Liver (tissue), 8 donors: ENCODE measurements at regions not wholly inside any gene's neighbourhood (a gene's known extent, or its start where the extent isn't known, plus 50 kb on each side); places are given as distances from the start of the nearest gene placed in this dataset.

Source experiments
- DNase-seq: peaks from one replicate; pipeline ENCODE4 v3.0.0-alpha.2; 2017; ENCODE audit warnings: low spot score
- H3K27ac ChIP-seq, 2 donors: one replicate each; pipeline ENCODE4 v1.7.0; 2013; ENCODE audit warnings: inconsistent platforms in 2 of 2, low read length in 2 of 2, control low read depth in 1 of 2, low read depth in 1 of 2, mild to moderate bottlenecking in 1 of 2
- H3K27me3 ChIP-seq, 4 donors: one replicate each; pipeline versions ENCODE4 v1.6.1 to v1.7.0; 2013; ENCODE audit warnings: low read length in 3 of 4, inconsistent platforms in 1 of 4, mild to moderate bottlenecking in 1 of 4, moderate library complexity in 1 of 4; ENCODE audit not compliant: control insufficient read depth in 4 of 4, insufficient read depth in 4 of 4
- H3K36me3 ChIP-seq, 4 donors: one replicate each; pipeline versions ENCODE4 v1.6.1 to v1.7.0; 2013; ENCODE audit warnings: low read length in 3 of 4, mild to moderate bottlenecking in 3 of 4, low read depth in 1 of 4, moderate library complexity in 1 of 4; ENCODE audit not compliant: control insufficient read depth in 4 of 4, insufficient read depth in 3 of 4
- H3K4me1 ChIP-seq, 4 donors: one replicate each; pipeline versions ENCODE4 v1.6.1 to v1.7.0; 2013; ENCODE audit warnings: low read length in 3 of 4, mild to moderate bottlenecking in 3 of 4, moderate library complexity in 1 of 4; ENCODE audit not compliant: control insufficient read depth in 4 of 4, insufficient read depth in 4 of 4
- H3K4me3 ChIP-seq, 3 donors: one replicate each; pipeline versions ENCODE4 v1.6.1 to v1.7.0; 2013; ENCODE audit warnings: low read length in 3 of 3, control low read depth in 1 of 3, low read depth in 1 of 3, mild to moderate bottlenecking in 1 of 3
- H3K9ac ChIP-seq, 2 donors: one replicate each; pipeline ENCODE4 v1.7.0; 2013; ENCODE audit warnings: low read length in 2 of 2, mild to moderate bottlenecking in 2 of 2, moderate library complexity in 2 of 2, control low read depth in 1 of 2, low read depth in 1 of 2
- H3K9me3 ChIP-seq, 4 donors: one replicate each; pipeline versions ENCODE4 v1.6.1 to v1.7.0; 2013; ENCODE audit warnings: low read length in 3 of 4; ENCODE audit not compliant: control insufficient read depth in 4 of 4
- EGR1 ChIP-seq, 2 donors: IDR thresholded peaks; 2 replicates each; pipeline ENCODE4 v1.6.1; 2016 to 2018; ENCODE audit warnings: antibody characterized with exemption in 2 of 2, low read depth in 2 of 2
- FOXA1 ChIP-seq: IDR thresholded peaks from 2 replicates; pipeline ENCODE4 v1.6.1; 2016; ENCODE audit warnings: antibody characterized with exemption
- HNF4A ChIP-seq, 2 donors: conservative IDR thresholded peaks; 2 replicates each; pipeline ENCODE4 v1.6.1; 2016; ENCODE audit warnings: antibody characterized with exemption in 2 of 2, mild to moderate bottlenecking in 2 of 2
- HNF4G ChIP-seq: IDR thresholded peaks from 2 replicates; pipeline ENCODE4 v1.6.1; 2016; ENCODE audit warnings: antibody characterized with exemption
- JUND ChIP-seq, 2 donors: IDR thresholded peaks; 2 replicates each; pipeline ENCODE4 v1.6.1; 2016; ENCODE audit warnings: antibody characterized with exemption in 2 of 2
- MAX ChIP-seq: IDR thresholded peaks from 2 replicates; pipeline ENCODE4 v1.6.1; 2016; ENCODE audit warnings: antibody characterized with exemption
- RAD21 ChIP-seq, 2 donors: IDR thresholded peaks; 2 replicates each; pipeline ENCODE4 v1.6.1; 2016; ENCODE audit warnings: antibody characterized with exemption in 2 of 2, mild to moderate bottlenecking in 2 of 2
- ZBTB33 ChIP-seq: IDR thresholded peaks from 2 replicates; pipeline ENCODE4 v1.6.1; 2016; ENCODE audit warnings: antibody characterized with exemption
- WGBS: extraction: QIAGEN DNeasy Blood & Tissue Kit; methylation state at CpG from one replicate; pipeline ENCODE4 v1.1.7; 2013; 5-methylcytosine and 5-hydroxymethylcytosine counted together
- TF ChIP-seq, protein P1 (sequence below): fragments of 150-350 bp; IDR thresholded peaks from 2 replicates; pipeline ENCODE4 v1.5.1; 2017; ENCODE audit warnings: improper control_type of control experiment, low read depth, low read length; ENCODE audit not compliant: missing input control
- donor health status: healthy.
- donor health status: healthy.
- donor health status: healthy.
- donor health status: healthy.
- donor health status: healthy.

- Histone ChIP-seq H3K9me3 (no peaks in the 10 kb centered on the region), H3K4me3 (no peak overlapping the region), H3K27ac (no peak overlapping the region), H3K27me3 (no peaks in the 10 kb centered on the region), H3K36me3 (no peaks in the 10 kb centered on the region), H3K4me1 (no peaks in the 10 kb centered on the region), H3K9ac (no peak overlapping the region)
- TF ChIP-seq ZBTB33 (no peak), EGR1 (IDR thresholded peaks at IDR 0.05; ENCODE audit: low read depth in 2 of 2) (no peak), MAX (no peak), FOXA1 (no peak), JUND (IDR thresholded peaks at IDR 0.05) (no peak)
- TF ChIP-seq, protein P1, sequence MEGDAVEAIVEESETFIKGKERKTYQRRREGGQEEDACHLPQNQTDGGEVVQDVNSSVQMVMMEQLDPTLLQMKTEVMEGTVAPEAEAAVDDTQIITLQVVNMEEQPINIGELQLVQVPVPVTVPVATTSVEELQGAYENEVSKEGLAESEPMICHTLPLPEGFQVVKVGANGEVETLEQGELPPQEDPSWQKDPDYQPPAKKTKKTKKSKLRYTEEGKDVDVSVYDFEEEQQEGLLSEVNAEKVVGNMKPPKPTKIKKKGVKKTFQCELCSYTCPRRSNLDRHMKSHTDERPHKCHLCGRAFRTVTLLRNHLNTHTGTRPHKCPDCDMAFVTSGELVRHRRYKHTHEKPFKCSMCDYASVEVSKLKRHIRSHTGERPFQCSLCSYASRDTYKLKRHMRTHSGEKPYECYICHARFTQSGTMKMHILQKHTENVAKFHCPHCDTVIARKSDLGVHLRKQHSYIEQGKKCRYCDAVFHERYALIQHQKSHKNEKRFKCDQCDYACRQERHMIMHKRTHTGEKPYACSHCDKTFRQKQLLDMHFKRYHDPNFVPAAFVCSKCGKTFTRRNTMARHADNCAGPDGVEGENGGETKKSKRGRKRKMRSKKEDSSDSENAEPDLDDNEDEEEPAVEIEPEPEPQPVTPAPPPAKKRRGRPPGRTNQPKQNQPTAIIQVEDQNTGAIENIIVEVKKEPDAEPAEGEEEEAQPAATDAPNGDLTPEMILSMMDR = no peak
- WGBS = 84% methylated on average over 30 of the region's 30 CpGs
- no peak for DNase-seq
These were observed 82.3 kb upstream of the ADRA2C start for GRCh38 chr4:3683744-3684421.

GRCh38 chr4:3683077-3683743 is 83.0 kb upstream of the ADRA2C start:
- Histone ChIP-seq H3K4me1 (no peaks in the 10 kb centered on the region), H3K4me3 (no peak overlapping the region), H3K27ac (no peak overlapping the region), H3K27me3 (no peaks in the 10 kb centered on the region), H3K9ac (no peak overlapping the region), H3K36me3 (no peaks in the 10 kb centered on the region), H3K9me3 (no peaks in the 10 kb centered on the region)
- 84% methylated on average over 28 of the region's 28 CpGs for WGBS
- no peak for DNase-seq
- TF ChIP-seq RAD21 (IDR thresholded peaks at IDR 0.05) = no peak
- no peak for TF ChIP-seq HNF4G
- TF ChIP-seq HNF4A (conservative IDR thresholded peaks at IDR 0.05) = no peak
- no peak for TF ChIP-seq ZBTB33
- TF ChIP-seq MAX = no peak
